ENCODE measurements at regions not wholly inside any gene's neighbourhood (a gene's known extent, or its start where the extent isn't known, plus 50 kb on each side); places are given as distances from the start of the nearest gene placed in this dataset.
"Not testable (repeated sequence)": the region's sequence is repeated elsewhere in the genome, so short reads cannot be mapped to it uniquely, and the experiment has no call there.

GRCh38 chr4:15167743-15168142 lies 165.5 kb downstream of the CPEB2 start:
- H3K4me3 ChIP-seq (ENCODE audit: low read length in 3 of 3) = no peak overlapping the region
- no peak for TF ChIP-seq CTCF (IDR thresholded peaks at IDR 0.05; ENCODE audit: borderline replicate concordance, extremely low read depth, insufficient read depth)
- no peaks in the 10 kb centered on the region for H3K4me1 ChIP-seq (ENCODE audit: control insufficient read depth in 2 of 3, insufficient read depth in 2 of 3, low read depth in 1 of 3, low read length in 3 of 3)
- H3K27ac ChIP-seq (ENCODE audit: low read depth in 2 of 2, low read length in 2 of 2) = no peak overlapping the region
- H3K9ac ChIP-seq (ENCODE audit: low read length in 3 of 3) = no peak overlapping the region
- intact Hi-C loops (cut with DNase I) = no loop called here
- no peaks in the 10 kb centered on the region for H3K36me3 ChIP-seq (ENCODE audit: control insufficient read depth in 2 of 3, insufficient read depth in 3 of 3, low read length in 3 of 3)
- no peaks in the 10 kb centered on the region for H3K27me3 ChIP-seq (ENCODE audit: control insufficient read depth, insufficient read depth, low read length)
- peaks cover 0 to 5% (median 0%) of the 10 kb centered on the region in 3 donors for H3K9me3 ChIP-seq (ENCODE audit: control insufficient read depth in 2 of 3, insufficient read depth in 1 of 3, low read length in 3 of 3)
- no peak for DNase-seq
- no peak for FAIRE-seq

- H3K9me3 ChIP-seq (ENCODE audit: control insufficient read depth in 2 of 3, insufficient read depth in 1 of 3, low read length in 3 of 3) = peaks cover 0 to 5% (median 0%) of the 10 kb centered on the region in 3 donors
- H3K4me1 ChIP-seq (ENCODE audit: control insufficient read depth in 2 of 3, insufficient read depth in 2 of 3, low read depth in 1 of 3, low read length in 3 of 3) = no peaks in the 10 kb centered on the region
- intact Hi-C loops (cut with DNase I) = no loop called here
- TF ChIP-seq CTCF (IDR thresholded peaks at IDR 0.05; ENCODE audit: borderline replicate concordance, extremely low read depth, insufficient read depth) = no peak
- DNase-seq (no peak), FAIRE-seq (no peak)
- no peak overlapping the region for H3K9ac ChIP-seq (ENCODE audit: low read length in 3 of 3)
- no peak overlapping the region for H3K27ac ChIP-seq (ENCODE audit: low read depth in 2 of 2, low read length in 2 of 2)
- H3K36me3 ChIP-seq (ENCODE audit: control insufficient read depth in 2 of 3, insufficient read depth in 3 of 3, low read length in 3 of 3) = no peaks in the 10 kb centered on the region
- no peak overlapping the region for H3K4me3 ChIP-seq (ENCODE audit: low read length in 3 of 3)
- no peaks in the 10 kb centered on the region for H3K27me3 ChIP-seq (ENCODE audit: control insufficient read depth, insufficient read depth, low read length)
These were observed 166.5 kb downstream of the CPEB2 start for GRCh38 chr4:15168759-15169158.

GRCh38 chr4:15171725-15172124 lies 169.4 kb downstream of the CPEB2 start:
- H3K4me1 ChIP-seq (ENCODE audit: control insufficient read depth in 2 of 3, insufficient read depth in 2 of 3, low read depth in 1 of 3, low read length in 3 of 3) = no peaks in the 10 kb centered on the region
- DNase-seq (no peak), FAIRE-seq (no peak)
- H3K27ac ChIP-seq (ENCODE audit: low read depth in 2 of 2, low read length in 2 of 2) = no peak overlapping the region
- H3K27me3 ChIP-seq (ENCODE audit: control insufficient read depth, insufficient read depth, low read length) = no peaks in the 10 kb centered on the region
- H3K9ac ChIP-seq (ENCODE audit: low read length in 3 of 3) = no peak overlapping the region
- H3K36me3 ChIP-seq (ENCODE audit: control insufficient read depth in 2 of 3, insufficient read depth in 3 of 3, low read length in 3 of 3) = no peaks in the 10 kb centered on the region
- H3K4me3 ChIP-seq (ENCODE audit: low read length in 3 of 3) = no peak overlapping the region
- no peak for TF ChIP-seq CTCF (IDR thresholded peaks at IDR 0.05; ENCODE audit: borderline replicate concordance, extremely low read depth, insufficient read depth)
- H3K9me3 ChIP-seq (ENCODE audit: control insufficient read depth in 2 of 3, insufficient read depth in 1 of 3, low read length in 3 of 3) = peaks cover 0 to 5% (median 0%) of the 10 kb centered on the region in 3 donors
- intact Hi-C loops (cut with DNase I) = no loop called here

GRCh38 chr4:15173251-15173650 lies 171.0 kb downstream of the CPEB2 start:
- intact Hi-C loops (cut with DNase I) = no loop called here
- FAIRE-seq = no peak
- H3K27me3 ChIP-seq (ENCODE audit: control insufficient read depth, insufficient read depth, low read length) = no peaks in the 10 kb centered on the region

GRCh38 chr4:15174168-15174567 lies 171.9 kb downstream of the CPEB2 start:
- H3K27ac ChIP-seq (ENCODE audit: low read depth in 2 of 2, low read length in 2 of 2); intact Hi-C loops (cut with DNase I); DNase-seq; H3K9ac ChIP-seq (ENCODE audit: low read length in 3 of 3); H3K36me3 ChIP-seq (ENCODE audit: control insufficient read depth in 2 of 3, insufficient read depth in 3 of 3, low read length in 3 of 3); H3K4me3 ChIP-seq (ENCODE audit: low read length in 3 of 3); FAIRE-seq; H3K4me1 ChIP-seq (ENCODE audit: control insufficient read depth in 2 of 3, insufficient read depth in 2 of 3, low read depth in 1 of 3, low read length in 3 of 3); H3K9me3 ChIP-seq (ENCODE audit: control insufficient read depth in 2 of 3, insufficient read depth in 1 of 3, low read length in 3 of 3); H3K27me3 ChIP-seq (ENCODE audit: control insufficient read depth, insufficient read depth, low read length): not testable (repeated sequence)

More at GRCh38 chr4:15173251-15173650, 171.0 kb downstream of the CPEB2 start:
- Histone ChIP-seq H3K27ac (ENCODE audit: low read depth in 2 of 2, low read length in 2 of 2) (no peak overlapping the region), H3K4me1 (ENCODE audit: control insufficient read depth in 2 of 3, insufficient read depth in 2 of 3, low read depth in 1 of 3, low read length in 3 of 3) (no peaks in the 10 kb centered on the region), H3K4me3 (ENCODE audit: low read length in 3 of 3) (no peak overlapping the region), H3K9ac (ENCODE audit: low read length in 3 of 3) (no peak overlapping the region), H3K9me3 (ENCODE audit: control insufficient read depth in 2 of 3, insufficient read depth in 1 of 3, low read length in 3 of 3) (peaks cover 0 to 5% (median 0%) of the 10 kb centered on the region in 3 donors), H3K36me3 (ENCODE audit: control insufficient read depth in 2 of 3, insufficient read depth in 3 of 3, low read length in 3 of 3) (no peaks in the 10 kb centered on the region)
- TF ChIP-seq CTCF (IDR thresholded peaks at IDR 0.05; ENCODE audit: borderline replicate concordance, extremely low read depth, insufficient read depth) = no peak
- DNase-seq = no peak

- H3K4me1 ChIP-seq (ENCODE audit: control insufficient read depth in 2 of 3, insufficient read depth in 2 of 3, low read depth in 1 of 3, low read length in 3 of 3); H3K27me3 ChIP-seq (ENCODE audit: control insufficient read depth, insufficient read depth, low read length); intact Hi-C loops (cut with DNase I); H3K36me3 ChIP-seq (ENCODE audit: control insufficient read depth in 2 of 3, insufficient read depth in 3 of 3, low read length in 3 of 3); FAIRE-seq; DNase-seq; H3K9me3 ChIP-seq (ENCODE audit: control insufficient read depth in 2 of 3, insufficient read depth in 1 of 3, low read length in 3 of 3); H3K9ac ChIP-seq (ENCODE audit: low read length in 3 of 3); H3K4me3 ChIP-seq (ENCODE audit: low read length in 3 of 3); H3K27ac ChIP-seq (ENCODE audit: low read depth in 2 of 2, low read length in 2 of 2): not testable (repeated sequence)
These were observed 177.6 kb downstream of the CPEB2 start for GRCh38 chr4:15179842-15180241.
